A673 (cell line): ENCODE measurements at regions not wholly inside any gene's neighbourhood (a gene's known extent, or its start where the extent isn't known, plus 50 kb on each side); places are given as distances from the start of the nearest gene placed in this dataset.

Experiments
- EZH2 ChIP-seq: fragments of 200-600 bp; sonication (generic); IDR thresholded peaks from 2 replicates; pipeline ENCODE4 v1.6.1; 2017; ENCODE audit warnings: borderline replicate concordance, low read depth, mild to moderate bottlenecking, mixed read lengths, antibody characterized with exemption, low read length; ENCODE audit not compliant: poor library complexity, severe bottlenecking
- TF ChIP-seq, protein P1 (sequence below): fragments of 300-800, 200-600 bp; sonication (generic); conservative IDR thresholded peaks from 2 replicates; pipeline ENCODE4 v1.5.1; 2017; ENCODE audit warnings: low read depth, mild to moderate bottlenecking, antibody characterized with exemption, low read length, moderate library complexity, mixed read lengths

- TF ChIP-seq, protein P1, sequence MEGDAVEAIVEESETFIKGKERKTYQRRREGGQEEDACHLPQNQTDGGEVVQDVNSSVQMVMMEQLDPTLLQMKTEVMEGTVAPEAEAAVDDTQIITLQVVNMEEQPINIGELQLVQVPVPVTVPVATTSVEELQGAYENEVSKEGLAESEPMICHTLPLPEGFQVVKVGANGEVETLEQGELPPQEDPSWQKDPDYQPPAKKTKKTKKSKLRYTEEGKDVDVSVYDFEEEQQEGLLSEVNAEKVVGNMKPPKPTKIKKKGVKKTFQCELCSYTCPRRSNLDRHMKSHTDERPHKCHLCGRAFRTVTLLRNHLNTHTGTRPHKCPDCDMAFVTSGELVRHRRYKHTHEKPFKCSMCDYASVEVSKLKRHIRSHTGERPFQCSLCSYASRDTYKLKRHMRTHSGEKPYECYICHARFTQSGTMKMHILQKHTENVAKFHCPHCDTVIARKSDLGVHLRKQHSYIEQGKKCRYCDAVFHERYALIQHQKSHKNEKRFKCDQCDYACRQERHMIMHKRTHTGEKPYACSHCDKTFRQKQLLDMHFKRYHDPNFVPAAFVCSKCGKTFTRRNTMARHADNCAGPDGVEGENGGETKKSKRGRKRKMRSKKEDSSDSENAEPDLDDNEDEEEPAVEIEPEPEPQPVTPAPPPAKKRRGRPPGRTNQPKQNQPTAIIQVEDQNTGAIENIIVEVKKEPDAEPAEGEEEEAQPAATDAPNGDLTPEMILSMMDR, result no peak
- TF ChIP-seq EZH2, result no peak
These were observed 149.8 kb upstream of the PRKCQ start for GRCh38 chr10:6729861-6730344.
